Sigmoid colon (tissue), 4 donors: ENCODE measurements at regions not wholly inside any gene's neighbourhood (a gene's known extent, or its start where the extent isn't known, plus 50 kb on each side); places are given as distances from the start of the nearest gene placed in this dataset.

ENCODE experiments used
- CTCF ChIP-seq, 4 experiments: fragments of 450-650 bp in 3 of 4; fragments of 200-600 bp in 1 of 4; IDR thresholded peaks; one replicate each; pipeline ENCODE4 v1.5.1; 2016 to 2019; ENCODE audit warnings: antibody characterized with exemption in 4 of 4, mild to moderate bottlenecking in 3 of 4, moderate library complexity in 2 of 4
- EP300 ChIP-seq, 4 donors: sonication (generic); formaldehyde crosslinking; IDR thresholded peaks; one replicate each; pipeline ENCODE4 v1.6.1; 2017; ENCODE audit warnings: antibody characterized with exemption in 4 of 4
- POLR2A ChIP-seq, 2 donors: fragments of 450-650 bp; IDR thresholded peaks; one replicate each; pipeline ENCODE4 v1.6.1; 2016; ENCODE audit warnings: antibody characterized with exemption in 2 of 2, mild to moderate bottlenecking in 2 of 2, moderate library complexity in 2 of 2
- POLR2AphosphoS5 ChIP-seq, 4 donors: sonication (generic); formaldehyde crosslinking; IDR thresholded peaks; one replicate each; pipeline ENCODE4 v1.6.1; 2017; ENCODE audit warnings: antibody characterized with exemption in 4 of 4

- no peak for TF ChIP-seq POLR2A (IDR thresholded peaks at IDR 0.05)
- no peak for TF ChIP-seq CTCF (IDR thresholded peaks at IDR 0.05)
- no peak for TF ChIP-seq EP300 (IDR thresholded peaks at IDR 0.05)
- TF ChIP-seq POLR2AphosphoS5 (IDR thresholded peaks at IDR 0.05) = no peak
Measured at GRCh38 chr20:55439070-55439469, 566.2 kb downstream of the CBLN4 start.
